ENCODE measurements at regions not wholly inside any gene's neighbourhood (a gene's known extent, or its start where the extent isn't known, plus 50 kb on each side); places are given as distances from the start of the nearest gene placed in this dataset.

GRCh38 chr2:121977326-121977725, 221.9 kb downstream of the TSN start:
- Histone ChIP-seq H3K27me3 (ENCODE audit: control insufficient read depth in 2 of 2, insufficient read depth in 2 of 2, low read length in 2 of 2) (no peaks in the 10 kb centered on the region; a peak in 1 of 5 replicates), H3K27ac (ENCODE audit: extremely low read depth, low read depth, low read length) (no peak overlapping the region), H2AFZ (ENCODE audit: low read depth, low read length) (no peak overlapping the region), H3K79me2 (ENCODE audit: control insufficient read depth, insufficient read depth, low read length) (no peaks in the 10 kb centered on the region), H3K9me3 (replicated peaks; ENCODE audit: control insufficient read depth, insufficient read depth, low read depth, low read length) (no peaks in the 10 kb centered on the region), H3K9ac (ENCODE audit: insufficient read depth in 1 of 2, low read depth in 2 of 2, low read length in 2 of 2) (no peak overlapping the region), H3K4me1 (replicated peaks in 1 of 2; ENCODE audit: control insufficient read depth in 2 of 2, insufficient read depth in 2 of 2, low read length in 2 of 2) (no peaks in the 10 kb centered on the region), H3K4me3 (no peak overlapping the region), H3K4me2 (ENCODE audit: insufficient read depth, low read length) (no peak overlapping the region), H4K20me1 (replicated peaks; ENCODE audit: control insufficient read depth, insufficient read depth, low read length) (no peaks in the 10 kb centered on the region), H3K36me3 (ENCODE audit: control insufficient read depth, insufficient read depth, low read length) (no peaks in the 10 kb centered on the region), H3K9me1 (ENCODE audit: control insufficient read depth, insufficient read depth, low read length) (no peaks in the 10 kb centered on the region)
- POLR2A ChIA-PET, result no interaction called here
- no TSS peak for BruUV-seq (replicated peaks)
- WGBS (ENCODE audit: insufficient coverage, low coverage, missing lambda C conversion rate), result 0% methylated on average over 3 of the region's 3 CpGs
- DNase-seq (ENCODE audit: extremely low read depth in 1 of 4, low spot score in 3 of 4) (no peak), ATAC-seq (no peak), FAIRE-seq (no peak)
- intact Hi-C loops (cut with micrococcal nuclease), result loop anchor here (5.0 kb wide), 1 partner anchor 160 kb away; no protein-coding TSS in a partner anchor
- CTCF ChIA-PET (ENCODE audit: low intra/inter-chr PET ratio), result no interaction called here
- in situ Hi-C loops (cut with MboI), result loop anchor here (25.0 kb wide), 1 partner anchor 485 kb away; no protein-coding TSS in a partner anchor
- TF ChIP-seq SMAD1 (IDR thresholded peaks at IDR 0.05; ENCODE audit: low read depth, low read length, partially characterized antibody), result no peak
- TF ChIP-seq RBM14 (IDR thresholded peaks at IDR 0.05; ENCODE audit: borderline replicate concordance, insufficient read depth, low read depth, low read length), result no peak
- TF ChIP-seq NR2C2 (CRISPR knock-in tag; IDR thresholded peaks at IDR 0.05), result no peak
- TF ChIP-seq NR2C2 (tag; IDR thresholded peaks at IDR 0.05), result no peak

GRCh38 chr2:121992700-121993099, 237.2 kb downstream of the TSN start:
- in situ Hi-C loops (cut with MboI), result loop anchor here (25.0 kb wide), 1 partner anchor 470 kb away; no protein-coding TSS in a partner anchor
- intact Hi-C loops (cut with micrococcal nuclease), result no loop called here
- Histone ChIP-seq H3K27ac (ENCODE audit: extremely low read depth, low read depth, low read length) (no peak overlapping the region), H2AFZ (ENCODE audit: low read depth, low read length) (no peak overlapping the region), H3K4me1 (replicated peaks in 1 of 2; ENCODE audit: control insufficient read depth in 2 of 2, insufficient read depth in 2 of 2, low read length in 2 of 2) (no peaks in the 10 kb centered on the region), H3K4me2 (ENCODE audit: insufficient read depth, low read length) (no peak overlapping the region), H3K9ac (ENCODE audit: insufficient read depth in 1 of 2, low read depth in 2 of 2, low read length in 2 of 2) (no peak overlapping the region), H3K4me3 (no peak overlapping the region), H3K9me1 (ENCODE audit: control insufficient read depth, insufficient read depth, low read length) (no peaks in the 10 kb centered on the region), H3K79me2 (ENCODE audit: control insufficient read depth, insufficient read depth, low read length) (no peaks in the 10 kb centered on the region), H3K36me3 (ENCODE audit: control insufficient read depth, insufficient read depth, low read length) (no peaks in the 10 kb centered on the region), H3K27me3 (ENCODE audit: control insufficient read depth in 2 of 2, insufficient read depth in 2 of 2, low read length in 2 of 2) (no peaks in the 10 kb centered on the region), H3K9me3 (replicated peaks; ENCODE audit: control insufficient read depth, insufficient read depth, low read depth, low read length) (no peaks in the 10 kb centered on the region), H4K20me1 (replicated peaks; ENCODE audit: control insufficient read depth, insufficient read depth, low read length) (no peaks in the 10 kb centered on the region)
- no peak for FAIRE-seq
- no peak for DNase-seq (ENCODE audit: extremely low read depth in 1 of 4, low spot score in 3 of 4)
- POLR2A ChIA-PET, result interaction anchor here (1.1 kb wide), 1 partner anchor 14 kb away, joined by 3 read pairs; no protein-coding TSS in a partner anchor
- no TSS peak for BruUV-seq (replicated peaks)
- WGBS (ENCODE audit: insufficient coverage, low coverage, missing lambda C conversion rate), result 0% methylated on average over 3 of the region's 3 CpGs
- CTCF ChIA-PET (ENCODE audit: low intra/inter-chr PET ratio), result no interaction called here
- ATAC-seq, result no peak
- TF ChIP-seq DIDO1 (tag; IDR thresholded peaks at IDR 0.05; ENCODE audit: low read depth) (no peak), ZNF644 (tag; IDR thresholded peaks at IDR 0.05; ENCODE audit: low read depth) (no peak), ZBTB12 (CRISPR knock-in tag; IDR thresholded peaks at IDR 0.05) (no peak), KLF16 (IDR thresholded peaks at IDR 0.05) (no peak), EP400 (IDR thresholded peaks at IDR 0.05) (no peak), USF1 (CRISPR knock-in tag; IDR thresholded peaks at IDR 0.05) (no peak), KDM5B (IDR thresholded peaks at IDR 0.05; ENCODE audit: insufficient replicate concordance, low read depth, low read length) (no peak), NFE2 (IDR thresholded peaks at IDR 0.05; ENCODE audit: low read depth) (no peak), DDX20 (tag; IDR thresholded peaks at IDR 0.05; ENCODE audit: low read depth) (no peak), HINFP (tag; conservative IDR thresholded peaks at IDR 0.05; ENCODE audit: low read depth) (no peak)
